ENCODE measurements at regions not wholly inside any gene's neighbourhood (a gene's known extent, or its start where the extent isn't known, plus 50 kb on each side); places are given as distances from the start of the nearest gene placed in this dataset.
"Not testable (repeated sequence)": the region's sequence is repeated elsewhere in the genome, so short reads cannot be mapped to it uniquely, and the experiment has no call there.

DNA sequence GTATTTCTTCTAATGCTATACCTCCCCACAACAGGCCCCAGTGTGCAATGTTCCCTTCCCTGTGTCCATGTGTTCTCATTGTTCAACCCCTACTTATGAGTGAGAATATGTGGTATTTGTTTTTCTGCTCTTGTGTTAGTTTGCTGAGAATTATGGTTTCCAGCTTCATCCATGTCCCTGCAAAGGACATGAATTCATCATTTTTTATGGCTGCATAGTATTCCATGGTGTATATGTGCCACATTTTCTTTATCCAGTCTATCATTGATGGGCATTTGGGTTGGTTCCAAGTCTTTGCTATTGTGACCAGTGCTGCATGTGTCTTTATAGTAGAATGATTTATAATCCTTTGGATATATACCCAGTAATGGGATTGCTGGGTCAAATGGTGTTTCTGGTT lies 95.7 kb upstream of the HEY2 start:
- H4K91ac ChIP-seq (replicated peaks; ENCODE audit: insufficient read length, low read length); H3K23ac ChIP-seq (ENCODE audit: insufficient read length); H4K8ac ChIP-seq (ENCODE audit: extremely low read depth, insufficient read depth, low read length); H3K23me2 ChIP-seq (ENCODE audit: low read depth, low read length); H3K56ac ChIP-seq (replicated peaks; ENCODE audit: insufficient read length, low read depth, low read length); FAIRE-seq; H4K5ac ChIP-seq (ENCODE audit: insufficient read length, low read depth, low read length); H3K4me2 ChIP-seq (ENCODE audit: insufficient read depth in 1 of 2, low read depth in 2 of 2, low read length in 2 of 2); H3K27ac ChIP-seq (ENCODE audit: low read depth, low read length); H3K4ac ChIP-seq (replicated peaks; ENCODE audit: insufficient read length, low read depth, low read length); H3K4me1 ChIP-seq (replicated peaks in 1 of 4; ENCODE audit: control insufficient read depth in 3 of 4, insufficient read depth in 4 of 4, low read length in 3 of 4); H2BK120ac ChIP-seq (replicated peaks; ENCODE audit: low read depth, low read length); POLR2A ChIA-PET (ENCODE audit: partially characterized antibody); H3K14ac ChIP-seq (ENCODE audit: insufficient read length); H3K4me3 ChIP-seq (ENCODE audit: extremely low read depth in 1 of 4, insufficient read depth in 2 of 4, low read depth in 3 of 4, low read length in 4 of 4); DNase-seq (ENCODE audit: low read depth in 1 of 2, low spot score in 2 of 2); H3K9me3 ChIP-seq (ENCODE audit: insufficient read depth in 2 of 2, low read depth in 1 of 2, low read length in 1 of 2); H3K9ac ChIP-seq (replicated peaks in 1 of 4; ENCODE audit: extremely low read depth in 1 of 4, low read depth in 3 of 4, low read length in 3 of 4); H3K18ac ChIP-seq (ENCODE audit: extremely low read depth, low read length); H3K36me3 ChIP-seq (ENCODE audit: control insufficient read depth in 2 of 4, insufficient read depth in 4 of 4, low read length in 3 of 4); H2AK5ac ChIP-seq (ENCODE audit: low read depth, low read length); H3K27me3 ChIP-seq (replicated peaks in 1 of 4; ENCODE audit: control insufficient read depth in 3 of 4, extremely low read depth in 1 of 4, insufficient read depth in 3 of 4, low read length in 3 of 4); H3K79me2 ChIP-seq (ENCODE audit: control insufficient read depth in 1 of 2, insufficient read depth in 2 of 2, low read length in 2 of 2); H3K79me1 ChIP-seq (ENCODE audit: low read depth, low read length); H4K20me1 ChIP-seq (replicated peaks in 1 of 2; ENCODE audit: control insufficient read depth in 1 of 2, insufficient read depth in 2 of 2, low read length in 2 of 2); H2BK20ac ChIP-seq (ENCODE audit: low read length); H2BK5ac ChIP-seq (ENCODE audit: low read depth, low read length); H2BK15ac ChIP-seq (ENCODE audit: low read length); H2BK12ac ChIP-seq (ENCODE audit: low read depth, low read length); H2AFZ ChIP-seq (ENCODE audit: low read length): not testable (repeated sequence)
- CTCF ChIA-PET (ENCODE audit: partially characterized antibody) = interaction anchor here (0.6 kb wide), 1 partner anchor 63 kb away, joined by 8 read pairs; no protein-coding TSS in a partner anchor

All from H1 (cell line).